H1 (cell line): ENCODE measurements at regions not wholly inside any gene's neighbourhood (a gene's known extent, or its start where the extent isn't known, plus 50 kb on each side); places are given as distances from the start of the nearest gene placed in this dataset.

Experiments
- CTCF ChIA-PET: fragments of 300-600 bp; sonication (Branson Sonifier 250); formaldehyde crosslinking; loops from one replicate; lab custom pipeline; 2021; ENCODE audit not compliant: partially characterized antibody; lab: Charles Lee
- POLR2A ChIA-PET: fragments of 300-600 bp; sonication (Branson Sonifier 250); formaldehyde crosslinking; loops from one replicate; lab custom pipeline; 2021; ENCODE audit warnings: inconsistent platforms; ENCODE audit not compliant: partially characterized antibody; lab: Charles Lee
- DNase-seq, 2 experiments: peaks; one replicate each; pipeline versions ENCODE4 v3.0.0 to v3.0.0-alpha.2; 2010 to 2022; ENCODE audit warnings: low spot score in 2 of 2, low read depth in 1 of 2, mixed read lengths in 1 of 2
- FAIRE-seq: peaks from 2 replicates; lab custom pipeline; 2011; peaks lifted over from hg19 to GRCh38; lab: Jason Lieb, UNC
- H2AFZ ChIP-seq: 2 replicates; pipeline ENCODE4 v1.8.1; 2012; ENCODE audit warnings: low read length, inconsistent platforms
- H2AK5ac ChIP-seq: 2 replicates; pipeline ENCODE4 v1.6.1; 2013; ENCODE audit warnings: low read depth, low read length
- H2BK120ac ChIP-seq: replicated peaks from 2 replicates; pipeline ENCODE3; 2013; ENCODE audit warnings: low read depth, low read length, inconsistent platforms
- H2BK12ac ChIP-seq: 2 replicates; pipeline ENCODE4 v1.6.1; 2013; ENCODE audit warnings: low read depth, low read length
- H2BK15ac ChIP-seq: 2 replicates; pipeline ENCODE4 v1.6.1; 2013; ENCODE audit warnings: low read length
- H2BK20ac ChIP-seq: 2 replicates; pipeline ENCODE4 v1.6.1; 2013; ENCODE audit warnings: low read length
- H2BK5ac ChIP-seq: 2 replicates; pipeline ENCODE4 v1.6.1; 2013; ENCODE audit warnings: low read depth, low read length
- H3K14ac ChIP-seq: 2 replicates; pipeline ENCODE4 v1.6.1; 2013; ENCODE audit warnings: inconsistent platforms; ENCODE audit not compliant: insufficient read length
- H3K18ac ChIP-seq: 2 replicates; pipeline ENCODE4 v1.6.1; 2013; ENCODE audit warnings: low read length; ENCODE audit errors: extremely low read depth
- H3K23ac ChIP-seq: 2 replicates; pipeline ENCODE4 v1.6.1; 2013; ENCODE audit warnings: inconsistent platforms; ENCODE audit not compliant: insufficient read length
- H3K23me2 ChIP-seq: 2 replicates; pipeline ENCODE4 v1.6.1; 2013; ENCODE audit warnings: low read depth, low read length
- H3K27ac ChIP-seq: 2 replicates; pipeline ENCODE4 v1.6.1; 2011; ENCODE audit warnings: low read depth, low read length, inconsistent platforms
- H3K27me3 ChIP-seq, 4 experiments: replicated peaks in 1 of 4; 1 replicate in 1 of 4; 2 replicates in 3 of 4; pipeline versions ENCODE4 v1.6.1 to v1.8.1; 2011 to 2013; ENCODE audit warnings: low read length in 3 of 4, mild to moderate bottlenecking in 3 of 4, inconsistent platforms in 2 of 4, mixed read lengths in 2 of 4, moderate library complexity in 1 of 4; ENCODE audit not compliant: control insufficient read depth in 3 of 4, insufficient read depth in 3 of 4; ENCODE audit errors: extremely low read depth in 1 of 4
- H3K36me3 ChIP-seq, 4 experiments: 2 replicates each; pipeline versions ENCODE4 v1.6.1 to v1.8.1; 2011 to 2013; ENCODE audit warnings: mild to moderate bottlenecking in 4 of 4, low read length in 3 of 4, moderate library complexity in 2 of 4, control low read depth in 1 of 4, inconsistent platforms in 1 of 4; ENCODE audit not compliant: insufficient read depth in 4 of 4, control insufficient read depth in 2 of 4
- H3K4ac ChIP-seq: replicated peaks from 2 replicates; pipeline ENCODE3; 2013; ENCODE audit warnings: low read length, low read depth, mixed read lengths, inconsistent platforms; ENCODE audit not compliant: insufficient read length
- H3K4me1 ChIP-seq, 4 experiments: replicated peaks in 1 of 4; 1 replicate in 1 of 4; 2 replicates in 3 of 4; pipeline versions ENCODE4 v1.6.1 to v1.8.1; 2011 to 2013; ENCODE audit warnings: low read length in 3 of 4, inconsistent platforms in 2 of 4, mixed read lengths in 1 of 4; ENCODE audit not compliant: insufficient read depth in 4 of 4, control insufficient read depth in 3 of 4
- H3K4me2 ChIP-seq, 2 experiments: 2 replicates each; pipeline versions ENCODE4 v1.6.1 to v1.8.1; 2011 to 2013; ENCODE audit warnings: low read depth in 2 of 2, low read length in 2 of 2, control low read depth in 1 of 2, inconsistent platforms in 1 of 2, mild to moderate bottlenecking in 1 of 2; ENCODE audit not compliant: insufficient read depth in 1 of 2
- H3K4me3 ChIP-seq, 4 experiments: fragments of 200-600, 300-600 bp in 1 of 4; sonication (generic), shearing (Covaris generic), sonication (Bioruptor Twin) in 1 of 4; 2 replicates each; pipeline versions ENCODE4 v1.5.1 to v1.8.1; 2011 to 2016; ENCODE audit warnings: low read length in 4 of 4, low read depth in 3 of 4, control low read depth in 2 of 4, inconsistent platforms in 2 of 4, mild to moderate bottlenecking in 2 of 4, mixed read lengths in 1 of 4, moderate library complexity in 1 of 4; ENCODE audit not compliant: insufficient read depth in 2 of 4; ENCODE audit errors: extremely low read depth in 1 of 4
- H3K56ac ChIP-seq: replicated peaks from 2 replicates; pipeline ENCODE3; 2013; ENCODE audit warnings: low read depth, mild to moderate bottlenecking, mixed read lengths, low read length, inconsistent platforms; ENCODE audit not compliant: insufficient read length
- H3K79me1 ChIP-seq: 2 replicates; pipeline ENCODE4 v1.6.1; 2013; ENCODE audit warnings: low read depth, low read length, control low read depth
- H3K79me2 ChIP-seq, 2 experiments: 2 replicates each; pipeline versions ENCODE4 v1.6.1 to v1.8.1; 2012 to 2013; ENCODE audit warnings: low read length in 2 of 2, mild to moderate bottlenecking in 2 of 2, inconsistent platforms in 1 of 2; ENCODE audit not compliant: insufficient read depth in 2 of 2, control insufficient read depth in 1 of 2
- H3K9ac ChIP-seq, 4 experiments: replicated peaks in 1 of 4; 1 replicate in 1 of 4; 2 replicates in 3 of 4; pipeline versions ENCODE4 v1.6.1 to v1.8.1; 2011 to 2013; ENCODE audit warnings: low read depth in 3 of 4, low read length in 3 of 4, control low read depth in 2 of 4, mild to moderate bottlenecking in 2 of 4, moderate library complexity in 2 of 4, inconsistent platforms in 1 of 4; ENCODE audit errors: extremely low read depth in 1 of 4
- H3K9me3 ChIP-seq, 2 experiments: 2 replicates each; pipeline versions ENCODE4 v1.6.1 to v1.8.1; 2012 to 2013; ENCODE audit warnings: mild to moderate bottlenecking in 2 of 2, moderate library complexity in 2 of 2, control low read depth in 1 of 2, inconsistent platforms in 1 of 2, low read depth in 1 of 2, low read length in 1 of 2, mixed read lengths in 1 of 2; ENCODE audit not compliant: insufficient read depth in 2 of 2
- H4K20me1 ChIP-seq, 2 experiments: replicated peaks in 1 of 2; 2 replicates each; pipeline versions ENCODE3 to v1.8.1; 2011 to 2013; ENCODE audit warnings: inconsistent platforms in 2 of 2, low read length in 2 of 2, mild to moderate bottlenecking in 1 of 2; ENCODE audit not compliant: insufficient read depth in 2 of 2, control insufficient read depth in 1 of 2
- H4K5ac ChIP-seq: 2 replicates; pipeline ENCODE4 v1.6.1; 2013; ENCODE audit warnings: low read length, low read depth, mixed read lengths, inconsistent platforms; ENCODE audit not compliant: insufficient read length
- H4K8ac ChIP-seq: 2 replicates; pipeline ENCODE4 v1.8.0; 2013; ENCODE audit warnings: mild to moderate bottlenecking, moderate library complexity, low read length, inconsistent platforms; ENCODE audit not compliant: insufficient read depth; ENCODE audit errors: extremely low read depth
- H4K91ac ChIP-seq: replicated peaks from 2 replicates; pipeline ENCODE3; 2013; ENCODE audit warnings: low read length, mixed read lengths, inconsistent platforms; ENCODE audit not compliant: insufficient read length
- ASH2L ChIP-seq: fragments of 200-600, 300-600 bp; sonication (generic); IDR thresholded peaks from one replicate; pipeline ENCODE4 v1.7.1; 2017; ENCODE audit warnings: low read length
- CEBPB ChIP-seq: IDR thresholded peaks from 2 replicates; pipeline ENCODE4 v1.6.1; 2012; ENCODE audit warnings: low read depth, low read length
- CHD1 ChIP-seq: IDR thresholded peaks from 2 replicates; pipeline ENCODE4 v1.6.1; 2012; ENCODE audit warnings: low read depth, low read length, improper control_type of control experiment
- CTBP2 ChIP-seq: IDR thresholded peaks from 2 replicates; pipeline ENCODE4 v1.7.0; 2011; ENCODE audit warnings: borderline replicate concordance, mild to moderate bottlenecking, moderate library complexity, mixed read lengths, low read length; ENCODE audit not compliant: insufficient read depth, insufficient read length
- FOSL1 ChIP-seq: IDR thresholded peaks from 2 replicates; pipeline ENCODE4 v1.6.1; 2011; ENCODE audit warnings: mild to moderate bottlenecking, low read depth, low read length, moderate library complexity; ENCODE audit not compliant: insufficient read depth
- GTF2F1 ChIP-seq: IDR thresholded peaks from 2 replicates; pipeline ENCODE4 v1.6.1; 2012; ENCODE audit warnings: low read depth, low read length, improper control_type of control experiment, borderline replicate concordance
- JUND ChIP-seq: IDR thresholded peaks from 2 replicates; pipeline ENCODE4 v1.6.1; 2011; ENCODE audit warnings: mild to moderate bottlenecking, improper control_type of control experiment, low read length
- POLR2A ChIP-seq, 2 experiments: IDR thresholded peaks; 1 replicate in 1 of 2; 2 replicates in 1 of 2; pipeline ENCODE4 v1.6.1; 2011; ENCODE audit warnings: low read depth in 2 of 2, low read length in 2 of 2, mild to moderate bottlenecking in 2 of 2; ENCODE audit errors: control extremely low read depth in 1 of 2
- RBBP5 ChIP-seq: IDR thresholded peaks from 2 replicates; pipeline ENCODE4 v1.7.1; 2012; ENCODE audit warnings: low read depth, mild to moderate bottlenecking, inconsistent platforms, low read length, moderate library complexity, borderline replicate concordance
- RXRA ChIP-seq: IDR thresholded peaks from 2 replicates; pipeline ENCODE4 v1.6.1; 2011; ENCODE audit warnings: low read depth, mild to moderate bottlenecking, low read length, moderate library complexity; ENCODE audit not compliant: insufficient read depth
- TAF7 ChIP-seq: optimal IDR thresholded peaks from 2 replicates; pipeline ENCODE3; 2011; ENCODE audit warnings: low read depth, mild to moderate bottlenecking, inconsistent platforms, low read length, moderate library complexity, borderline replicate concordance
- USF2 ChIP-seq: IDR thresholded peaks from 2 replicates; pipeline ENCODE4 v1.6.1; 2011; ENCODE audit warnings: low read length, improper control_type of control experiment
- WGBS, 2 experiments: shearing (Covaris generic) in 1 of 2; methylation state at CpG; one replicate each; pipeline versions ENCODE4 v1.1.6 to v1.1.7; 2013 to 2015; ENCODE audit warnings: low lambda C conversion rate in 2 of 2, mixed read lengths in 2 of 2, inconsistent platforms in 1 of 2, low coverage in 1 of 2, missing lambda C conversion rate in 1 of 2; ENCODE audit not compliant: insufficient replicate concordance in 2 of 2, insufficient coverage in 1 of 2, insufficient read length in 1 of 2; ENCODE audit errors: extremely low coverage in 1 of 2, missing lambda C conversion rate in 1 of 2; 5-methylcytosine and 5-hydroxymethylcytosine counted together

DNA sequence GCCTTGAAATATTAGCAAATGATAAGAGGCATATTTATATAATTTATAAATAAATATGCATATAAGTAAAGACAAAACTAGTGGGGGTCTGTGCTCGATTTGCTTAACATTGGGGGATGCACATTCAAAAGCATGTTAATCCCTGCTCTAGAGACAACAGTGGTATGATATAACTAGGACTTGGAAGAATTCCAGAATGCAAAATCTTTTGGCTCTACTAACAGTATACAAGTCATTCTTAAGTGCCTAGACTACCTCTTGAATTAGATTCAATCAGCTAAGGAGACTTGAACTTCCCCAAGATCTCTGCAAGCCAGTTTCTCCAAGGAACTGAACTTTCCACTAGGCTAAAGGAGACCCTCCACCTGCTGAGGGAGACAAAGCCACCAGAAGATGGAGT lies 282.7 kb upstream of the RORA start:
- Histone ChIP-seq H3K4me3 (no peak overlapping the region), H3K56ac (no peak overlapping the region), H3K79me2 (no peaks in the 10 kb centered on the region), H3K27me3 (no peaks in the 10 kb centered on the region), H3K9ac (no peak overlapping the region), H3K36me3 (no peaks in the 10 kb centered on the region), H3K27ac (no peak overlapping the region), H4K20me1 (no peaks in the 10 kb centered on the region), H3K23me2 (no peaks in the 10 kb centered on the region; the same call in 1 of the 2 replicates), H3K79me1 (no peaks in the 10 kb centered on the region), H2BK20ac (no peak overlapping the region), H3K9me3 (no peaks in the 10 kb centered on the region), H4K91ac (no peak overlapping the region), H3K4me2 (no peak overlapping the region), H2BK120ac (no peak overlapping the region), H3K4me1 (peaks cover 0 to 6% (median 0%) of the 10 kb centered on the region in 4 experiments; a peak in 1 of 7 replicates), H3K23ac (no peak overlapping the region), H4K8ac (no peak overlapping the region), H2BK15ac (no peak overlapping the region), H3K4ac (no peak overlapping the region), H3K14ac (no peak overlapping the region), H4K5ac (no peak overlapping the region), H2BK12ac (no peak overlapping the region), H2AK5ac (no peak overlapping the region), H2AFZ (no peak overlapping the region), H2BK5ac (no peak overlapping the region), H3K18ac (no peak overlapping the region)
- 90% methylated on average over 1 of the region's 1 CpG; no CpG with 5 or more reads in 1 of the 2 experiments for WGBS, 2 experiments
- TF ChIP-seq RXRA: no peak
- TF ChIP-seq JUND: no peak
- TF ChIP-seq CHD1: no peak
- no peak for TF ChIP-seq GTF2F1
- TF ChIP-seq CEBPB: no peak
- no peak for TF ChIP-seq FOSL1
- no peak for TF ChIP-seq USF2
- no peak for TF ChIP-seq CTBP2
- TF ChIP-seq RBBP5: no peak
- no peak for TF ChIP-seq POLR2A (IDR thresholded peaks at IDR 0.05; ENCODE audit: control extremely low read depth in 1 of 2, low read depth in 2 of 2, low read length in 2 of 2)
- TF ChIP-seq TAF7: no peak
- TF ChIP-seq ASH2L: no peak
- no peak for FAIRE-seq
- DNase-seq: no peak
- ChIA-PET CTCF (no interaction called here), POLR2A (no interaction called here)
